Islet of Langerhans (tissue), 1 donor: ENCODE measurements at regions not wholly inside any gene's neighbourhood (a gene's known extent, or its start where the extent isn't known, plus 50 kb on each side); places are given as distances from the start of the nearest gene placed in this dataset.
"Not testable (repeated sequence)": the region's sequence is repeated elsewhere in the genome, so short reads cannot be mapped to it uniquely, and the experiment has no call there.

Experiments
- FAIRE-seq: peaks from one replicate; lab custom pipeline; 2011; peaks lifted over from hg19 to GRCh38; lab: Jason Lieb, UNC

GRCh38 chr1:188641566-188642211 is 1812.9 kb downstream of the PLA2G4A start:
- peak; percentile 95 for FAIRE-seq

- no peak for FAIRE-seq
Observed at GRCh38 chr1:188642704-188643103, 1814.0 kb downstream of the PLA2G4A start.

GRCh38 chr1:188652678-188653077 is 1823.9 kb downstream of the PLA2G4A start:
- FAIRE-seq: no peak

GRCh38 chr1:188655966-188656365 is 1821.7 kb downstream of the BRINP3 start:
- FAIRE-seq: not testable (repeated sequence)

- no peak for FAIRE-seq
Observed at GRCh38 chr1:188660572-188660971, 1817.1 kb downstream of the BRINP3 start.

- no peak for FAIRE-seq
Observed at GRCh38 chr1:188665477-188665876, 1812.2 kb downstream of the BRINP3 start.

GRCh38 chr1:188668083-188668482 is 1809.6 kb downstream of the BRINP3 start:
- no peak for FAIRE-seq

GRCh38 chr1:188669728-188670382 is 1807.8 kb downstream of the BRINP3 start:
- no peak for FAIRE-seq

- no peak for FAIRE-seq
Observed at GRCh38 chr1:188670837-188671236, 1806.8 kb downstream of the BRINP3 start.

- no peak for FAIRE-seq
Observed at GRCh38 chr1:188672153-188672552, 1805.5 kb downstream of the BRINP3 start.

GRCh38 chr1:188689542-188689941 is 1788.1 kb downstream of the BRINP3 start:
- FAIRE-seq: no peak

- no peak for FAIRE-seq
Observed at GRCh38 chr1:188700116-188700515, 1777.5 kb downstream of the BRINP3 start.

GRCh38 chr1:188706742-188707141 is 1770.9 kb downstream of the BRINP3 start:
- no peak for FAIRE-seq

- no peak for FAIRE-seq
Observed at GRCh38 chr1:188708795-188709535, 1768.7 kb downstream of the BRINP3 start.

- no peak for FAIRE-seq
Observed at GRCh38 chr1:188715566-188715965, 1762.1 kb downstream of the BRINP3 start.

GRCh38 chr1:188719735-188720134 is 1757.9 kb downstream of the BRINP3 start:
- FAIRE-seq: no peak

- FAIRE-seq: no peak
Observed at GRCh38 chr1:188723332-188724020, 1754.2 kb downstream of the BRINP3 start.

GRCh38 chr1:188729039-188729438 is 1748.6 kb downstream of the BRINP3 start:
- FAIRE-seq: no peak

GRCh38 chr1:188735567-188735966 is 1742.1 kb downstream of the BRINP3 start:
- no peak for FAIRE-seq

GRCh38 chr1:188749275-188749674 is 1728.4 kb downstream of the BRINP3 start:
- not testable (repeated sequence) for FAIRE-seq

- not testable (repeated sequence) for FAIRE-seq
Observed at GRCh38 chr1:188752027-188752426, 1725.6 kb downstream of the BRINP3 start.

GRCh38 chr1:188757747-188758146 is 1719.9 kb downstream of the BRINP3 start:
- not testable (repeated sequence) for FAIRE-seq

- FAIRE-seq: no peak
Observed at GRCh38 chr1:188761226-188761625, 1716.4 kb downstream of the BRINP3 start.
